Stimulated activated CD8-positive, alpha-beta memory T cell treated with anti-CD3 and anti-CD28 coated beads, Interleukin-15, amount 100 ng/mL, for 24 hours (primary cell): ENCODE measurements at regions not wholly inside any gene's neighbourhood (a gene's known extent, or its start where the extent isn't known, plus 50 kb on each side); places are given as distances from the start of the nearest gene placed in this dataset.

Source experiments
- DNase-seq: peaks from one replicate; pipeline ENCODE4 v3.0.0-alpha.2; 2020; ENCODE audit warnings: low read depth

DNA sequence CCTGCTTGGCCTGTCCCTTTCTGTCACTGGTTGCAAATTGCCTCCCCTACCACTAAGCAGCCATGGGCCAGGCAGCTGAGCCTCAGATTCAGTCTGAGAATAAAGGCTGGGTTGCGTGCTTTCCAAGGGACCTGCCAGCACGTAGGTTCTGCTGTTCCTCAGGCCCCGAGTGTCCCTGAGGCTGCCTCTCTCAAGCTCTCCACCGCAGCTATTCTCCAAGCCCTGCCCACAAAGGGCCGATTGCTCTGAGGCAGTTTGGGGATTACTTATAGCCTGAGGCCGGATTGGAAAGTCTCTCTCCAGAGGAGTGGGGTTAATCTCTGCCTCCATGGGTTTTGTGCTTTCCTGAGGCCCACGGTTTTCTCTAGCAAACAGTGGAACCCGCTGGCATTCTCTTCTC, 590.7 kb downstream of the BCOR start:
- no peak for DNase-seq

GRCh38 chrX:39507617-39508299, 590.0 kb downstream of the BCOR start:
- DNase-seq, result no peak

DNA sequence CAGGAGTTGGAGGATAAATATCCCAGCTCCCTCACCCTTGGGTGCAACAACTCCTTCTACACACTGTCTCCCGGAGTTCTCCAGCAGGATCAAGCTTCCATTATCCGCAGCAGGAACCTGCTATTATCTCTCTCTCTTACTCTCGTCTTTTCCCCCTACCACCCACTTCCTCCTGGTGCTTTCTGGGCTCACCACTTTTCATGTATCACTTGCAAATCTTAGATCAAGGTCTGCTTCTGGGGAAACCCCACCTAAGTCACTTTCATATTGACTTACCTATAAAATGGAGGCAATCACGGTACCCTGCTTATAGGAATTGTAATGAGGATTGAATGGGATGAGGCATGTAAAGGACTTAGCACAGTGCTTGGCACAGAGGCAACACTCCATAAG, 589.5 kb downstream of the BCOR start:
- DNase-seq, result no peak

DNA sequence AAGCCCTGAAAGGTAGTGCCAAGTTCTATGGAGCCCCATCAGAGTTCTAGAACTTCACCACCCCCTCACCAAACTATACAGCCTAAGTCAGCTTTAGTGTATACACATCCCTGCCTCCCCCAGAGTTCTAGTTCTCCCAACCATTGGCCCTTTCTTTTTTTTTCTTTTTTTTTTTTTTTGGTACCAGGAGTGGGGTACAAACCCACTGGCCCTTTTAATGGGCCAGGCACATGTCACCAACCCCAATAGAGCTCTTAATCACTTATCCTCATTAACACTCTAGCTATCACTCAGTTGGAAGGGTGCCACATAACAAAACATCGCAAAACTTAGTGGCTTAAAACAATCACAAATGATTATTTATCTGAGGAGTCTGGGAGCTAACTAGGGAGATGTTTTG, 588.6 kb downstream of the BCOR start:
- DNase-seq, result no peak

DNA sequence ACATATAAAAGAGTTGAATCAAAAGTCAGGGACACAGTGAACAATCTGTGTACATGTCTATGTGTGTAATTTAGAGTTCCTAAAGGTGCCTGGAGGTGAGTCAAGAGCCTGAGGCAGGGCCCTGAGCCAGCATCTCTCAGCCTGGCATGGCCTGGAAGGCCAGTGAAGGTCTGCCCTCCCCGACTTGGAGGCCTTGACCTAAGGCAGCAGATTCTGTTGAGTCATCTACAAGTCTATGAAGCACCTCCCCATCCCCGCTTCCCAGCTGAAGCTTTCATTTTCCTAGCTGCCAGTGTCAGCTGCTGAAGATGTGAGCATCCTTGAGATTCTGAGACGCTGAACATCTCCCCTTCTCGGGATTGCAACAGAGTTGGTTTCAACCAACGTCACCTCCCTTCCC, 583.9 kb downstream of the BCOR start:
- DNase-seq, result no peak

- no peak for DNase-seq
These were observed 583.0 kb downstream of the BCOR start for GRCh38 chrX:39514801-39515200.

GRCh38 chrX:39516427-39516841, 581.3 kb downstream of the BCOR start:
- no peak for DNase-seq

GRCh38 chrX:39518476-39519029, 579.2 kb downstream of the BCOR start:
- no peak for DNase-seq

DNA sequence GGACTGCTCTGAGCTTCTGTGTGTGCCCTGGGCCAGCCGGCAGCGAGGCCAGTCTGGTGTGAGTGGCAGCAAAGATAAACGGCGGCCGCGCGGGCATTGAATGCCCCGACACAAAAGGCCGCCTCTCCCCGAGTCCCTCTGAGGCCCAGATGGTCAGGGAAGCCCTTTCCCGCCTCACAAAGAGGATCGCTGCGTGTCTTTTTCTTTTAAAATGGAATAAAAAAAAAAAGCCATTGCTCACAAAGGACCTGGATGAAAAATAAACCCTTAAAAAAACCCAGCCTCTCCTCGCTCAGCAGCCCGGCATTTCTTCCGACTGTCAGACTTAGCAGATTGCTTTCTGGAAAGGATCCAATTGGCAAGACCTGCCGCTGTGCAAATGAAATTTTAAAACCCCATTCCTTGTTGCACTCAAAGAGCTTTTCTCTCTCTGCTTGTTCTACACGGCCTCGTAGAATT, 578.7 kb downstream of the BCOR start:
- no peak for DNase-seq

- DNase-seq, result no peak
These were observed 578.0 kb downstream of the BCOR start for GRCh38 chrX:39519566-39520301.

DNA sequence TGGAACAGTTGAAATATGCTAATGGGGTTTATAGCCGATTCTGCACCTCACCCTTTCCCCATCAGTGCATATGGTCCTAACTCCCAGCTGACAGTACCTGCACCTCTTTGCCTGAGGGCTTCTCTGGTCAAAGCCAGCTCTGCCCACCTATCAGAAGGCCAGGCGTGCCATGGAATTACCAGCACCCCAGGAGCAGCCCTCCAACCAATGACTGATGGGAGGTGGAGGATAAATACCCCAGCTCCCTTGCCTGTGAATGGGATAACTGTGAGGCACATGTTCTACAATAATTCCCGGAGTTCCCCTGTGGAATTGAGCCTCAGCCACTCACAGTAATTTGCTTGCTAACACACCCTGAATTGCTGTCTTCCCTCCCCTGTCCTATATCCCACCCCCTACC, 572.0 kb downstream of the BCOR start:
- no peak for DNase-seq

DNA sequence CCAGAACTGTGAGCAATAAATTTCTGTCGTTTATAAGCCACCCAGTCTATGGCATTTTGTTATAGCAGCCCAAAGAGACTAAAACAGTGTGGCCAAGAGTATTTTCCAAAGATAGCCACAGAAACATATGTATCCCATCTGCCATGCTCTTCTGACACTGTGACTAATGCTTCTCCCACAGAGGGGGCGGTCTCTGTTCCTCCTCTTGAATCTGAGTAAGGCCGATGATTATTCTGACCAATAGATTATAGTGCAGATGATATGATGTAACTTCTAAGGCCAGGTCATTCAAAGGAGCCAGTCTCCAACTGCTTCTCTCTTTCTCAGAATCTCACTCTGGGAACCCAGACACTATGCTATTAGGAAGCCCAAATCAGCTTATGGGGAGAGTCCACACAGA, 570.7 kb downstream of the BCOR start:
- no peak for DNase-seq

DNA sequence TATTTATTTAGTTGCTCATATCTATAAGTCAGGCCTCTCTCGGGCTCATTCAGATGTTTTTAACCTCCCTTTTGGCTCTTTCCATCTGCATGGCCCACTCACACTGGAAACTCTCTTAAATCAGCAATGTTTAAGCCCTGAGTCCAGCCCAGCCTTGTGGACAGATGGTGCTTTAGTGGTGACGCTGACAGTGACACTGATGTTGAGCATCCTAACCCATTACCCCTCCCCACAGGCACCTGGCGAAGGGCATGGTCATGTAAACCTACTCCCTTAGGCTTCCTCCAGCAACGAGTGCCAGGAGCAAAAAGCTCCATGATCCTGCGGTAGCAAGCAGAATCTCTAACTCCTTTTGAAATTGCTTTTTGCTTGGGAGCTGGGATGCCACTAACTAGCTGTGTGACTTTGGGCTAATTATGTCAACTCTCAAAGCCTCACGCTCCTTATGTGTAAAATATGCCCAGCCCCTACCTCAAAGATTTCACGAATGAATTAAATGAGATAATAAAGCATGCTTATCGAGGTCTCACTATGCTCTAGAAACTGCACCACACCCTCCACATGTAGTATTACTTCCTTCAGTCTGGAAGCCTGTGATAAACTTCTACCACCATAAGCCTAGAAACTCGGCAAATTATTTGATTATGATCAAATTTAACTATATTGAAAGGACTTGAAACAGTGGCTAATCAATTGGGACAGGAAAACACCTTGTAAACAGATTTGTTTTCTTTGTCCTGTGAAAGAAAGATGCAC, 569.4 kb downstream of the BCOR start:
- no peak for DNase-seq

GRCh38 chrX:39532761-39533160, 565.0 kb downstream of the BCOR start:
- DNase-seq, result no peak

- no peak for DNase-seq
These were observed 562.8 kb downstream of the BCOR start for GRCh38 chrX:39534949-39535348.

DNA sequence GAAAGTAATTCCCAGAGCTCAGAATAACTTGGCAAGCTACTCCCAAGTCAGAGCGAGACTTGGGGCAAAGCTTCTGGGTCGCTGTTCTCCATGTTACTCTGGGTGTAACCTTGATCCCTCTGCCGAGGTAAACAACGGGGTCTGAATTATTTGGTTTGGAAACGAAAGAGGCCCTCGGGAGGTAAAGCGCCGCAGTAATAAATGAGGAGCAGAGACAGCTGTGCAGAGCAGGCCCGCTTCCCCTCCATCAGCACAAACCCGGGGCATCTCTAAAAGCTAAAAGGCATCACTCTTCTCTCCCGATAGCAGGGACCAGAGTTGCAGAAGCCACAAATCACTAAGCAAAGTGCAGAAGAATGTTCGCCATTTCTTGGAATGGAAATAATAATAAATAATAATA, 561.5 kb downstream of the BCOR start:
- no peak for DNase-seq

DNA sequence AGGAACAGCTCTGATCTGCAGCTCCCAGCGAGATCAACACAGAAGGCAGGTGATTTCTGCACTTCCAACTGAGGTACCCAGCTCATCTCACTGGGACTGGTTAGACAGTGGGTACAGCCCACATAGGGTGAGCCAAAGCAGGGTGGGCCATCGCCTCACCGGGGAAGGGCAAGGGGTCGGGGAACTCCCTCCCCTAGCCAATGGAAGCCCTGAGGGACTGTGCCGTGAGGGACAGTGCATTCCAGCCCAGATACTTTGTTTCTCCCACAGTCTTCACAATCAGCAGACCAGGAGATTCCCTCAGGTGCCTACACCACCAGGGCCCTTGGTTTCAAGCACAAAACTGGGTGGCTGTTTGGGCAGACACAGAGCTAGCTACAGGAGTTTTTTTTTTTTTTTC, 555.9 kb downstream of the BCOR start:
- no peak for DNase-seq

DNA sequence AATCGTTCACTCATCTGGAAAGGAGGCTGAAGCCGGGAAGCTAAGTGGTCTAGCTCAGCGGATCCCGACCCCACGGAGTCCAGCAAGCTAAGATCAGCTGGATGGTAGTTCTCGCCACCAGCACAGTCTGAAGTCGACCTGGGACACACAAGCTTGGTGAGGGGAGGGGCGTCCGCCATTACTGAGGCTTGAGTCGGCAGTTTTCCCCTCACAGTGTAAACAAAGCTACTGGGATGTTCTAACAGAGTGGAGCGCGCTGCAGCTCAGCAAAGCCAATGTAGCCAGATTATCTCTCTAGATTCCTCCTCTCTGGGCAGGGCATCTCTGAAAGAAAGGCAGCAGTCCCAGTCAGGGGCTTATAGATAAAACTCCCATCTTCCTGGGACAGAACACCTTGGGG, 555.4 kb downstream of the BCOR start:
- DNase-seq, result no peak

DNA sequence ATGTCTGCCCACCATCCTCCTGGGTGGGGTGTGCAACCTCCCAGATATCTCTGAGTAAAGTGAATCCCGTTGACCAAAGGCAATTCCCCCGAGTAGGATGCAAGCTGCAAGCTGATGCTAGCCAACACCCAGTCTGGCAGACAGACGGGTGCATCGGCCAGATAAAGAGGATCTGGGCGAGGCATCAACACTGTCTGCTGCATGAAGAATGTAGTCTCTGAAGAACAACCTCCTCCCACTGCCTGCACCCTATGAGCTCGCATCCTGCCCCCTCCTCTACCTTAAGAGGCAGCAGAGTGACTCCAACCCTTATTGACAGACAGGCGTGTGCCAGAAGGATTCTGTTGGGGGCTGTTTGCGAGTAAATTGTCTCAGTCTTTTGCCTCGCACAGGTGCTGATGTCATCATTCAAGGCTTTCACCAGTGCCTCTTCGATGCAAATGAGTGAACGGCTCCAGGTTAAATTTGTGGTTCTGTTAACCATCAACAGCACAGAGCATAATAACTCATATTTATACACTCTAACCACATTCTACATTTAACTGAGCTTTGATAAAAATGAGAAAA, 546.9 kb downstream of the BCOR start:
- DNase-seq, result no peak

- no peak for DNase-seq
These were observed 546.0 kb downstream of the BCOR start for GRCh38 chrX:39551762-39552161.

DNA sequence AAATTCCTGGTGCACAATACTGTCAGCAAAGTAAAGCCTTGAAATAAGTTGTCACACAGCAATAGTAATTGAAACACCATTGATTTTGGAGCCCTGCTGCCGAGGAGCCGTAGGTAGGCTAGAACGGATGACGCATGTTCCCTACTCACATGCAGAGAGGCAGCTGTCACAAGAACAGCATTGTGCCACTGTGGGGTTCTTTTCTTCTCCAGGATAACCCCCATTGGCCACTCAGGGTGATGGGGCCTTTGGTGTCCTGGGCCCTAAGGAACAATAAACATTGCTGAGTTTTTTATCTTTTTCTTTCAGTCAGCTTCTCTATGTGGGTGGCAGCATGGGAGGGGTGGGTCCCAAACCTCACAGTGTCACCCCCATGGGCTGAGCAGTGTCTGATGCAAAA, 542.3 kb downstream of the BCOR start:
- no peak for DNase-seq

DNA sequence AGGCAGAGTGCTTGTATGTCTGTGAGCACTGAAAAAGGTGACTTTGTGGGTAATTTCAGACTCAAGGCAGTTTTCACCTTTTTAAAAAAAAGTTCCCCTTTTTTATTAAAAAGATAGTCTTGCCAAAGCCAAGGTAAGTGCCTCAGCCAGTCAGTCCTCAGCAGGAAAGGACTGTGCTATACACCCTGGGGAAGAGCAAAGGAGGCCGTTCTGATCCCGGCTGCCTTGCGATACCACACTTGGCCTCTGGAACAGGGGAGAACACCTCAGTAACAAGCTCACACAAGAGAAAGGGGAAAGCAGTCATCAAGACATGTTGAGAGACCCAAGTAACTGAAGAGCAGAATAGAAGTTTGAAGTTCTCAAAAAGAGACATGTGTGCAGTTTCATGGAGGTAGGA, 541.7 kb downstream of the BCOR start:
- no peak for DNase-seq
